K562 (cell line): ENCODE measurements at regions not wholly inside any gene's neighbourhood (a gene's known extent, or its start where the extent isn't known, plus 50 kb on each side); places are given as distances from the start of the nearest gene placed in this dataset.

Experiments used
- CHD2 ChIP-seq: IDR thresholded peaks from 2 replicates; pipeline ENCODE4 v1.6.1; 2011; ENCODE audit warnings: low read depth, low read length
- NFIX ChIP-seq: fragments of 250-450 bp; sonication (Bioruptor Pico); IDR thresholded peaks from 2 replicates; pipeline ENCODE4 v1.4.0; 2020; ENCODE audit warnings: low read depth, mild to moderate bottlenecking, moderate library complexity

DNA sequence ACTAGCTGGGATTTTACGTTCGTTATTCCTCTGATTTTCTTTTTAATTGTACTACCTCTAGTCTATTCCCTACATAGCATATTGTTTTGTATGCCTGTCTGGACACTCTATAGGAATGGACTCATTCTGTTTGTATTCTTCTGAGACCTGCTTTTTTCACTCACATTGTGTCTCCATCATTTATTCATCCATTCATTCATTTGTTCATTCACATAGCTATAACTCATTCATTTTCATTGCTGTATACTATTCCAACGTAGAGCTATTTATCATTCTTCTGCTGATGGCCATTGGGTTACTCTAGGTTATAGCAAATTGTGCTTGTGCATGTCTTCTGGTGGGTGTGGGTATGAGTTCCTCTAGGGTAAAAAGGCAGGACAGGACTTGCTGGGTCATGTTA is 74.0 kb upstream of the SLC6A6 start:
- TF ChIP-seq CHD2 (no peak), NFIX (CRISPR knock-in tag) (no peak)
